ENCODE measurements at regions not wholly inside any gene's neighbourhood (a gene's known extent, or its start where the extent isn't known, plus 50 kb on each side); places are given as distances from the start of the nearest gene placed in this dataset.

DNA sequence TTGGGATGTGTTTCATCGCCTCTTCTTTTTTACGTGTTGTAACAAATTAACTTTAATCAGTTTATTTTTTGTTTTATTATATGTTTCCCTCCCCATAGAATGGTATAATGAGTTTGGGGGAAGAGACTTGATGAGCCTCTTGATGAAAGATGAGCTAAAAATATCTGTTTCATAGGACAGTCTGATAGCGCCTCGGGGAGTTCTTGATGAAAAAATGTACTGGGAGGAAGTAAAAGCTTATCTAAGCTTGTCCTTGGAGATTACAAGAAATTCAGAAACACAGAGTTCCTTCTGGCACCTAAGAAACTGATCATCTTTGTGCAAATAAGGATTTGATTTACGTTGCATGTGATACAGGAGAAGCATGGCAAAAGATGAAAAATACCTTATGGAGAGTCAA, 350.2 kb upstream of the CDH8 start:
- H3K4me3 Mint-ChIP-seq: no peak overlapping the region
- Histone ChIP-seq H3K9me3 (ENCODE audit: control insufficient read depth, insufficient read depth, low read length) (no peaks in the 10 kb centered on the region), H3K4me3 (ENCODE audit: low read length) (no peak overlapping the region), H3K4me1 (ENCODE audit: control insufficient read depth, insufficient read depth, low read length) (no peaks in the 10 kb centered on the region), H3K27me3 (ENCODE audit: control insufficient read depth, insufficient read depth, low read length) (no peaks in the 10 kb centered on the region), H3K36me3 (ENCODE audit: control insufficient read depth, insufficient read depth, low read length) (no peaks in the 10 kb centered on the region), H3K27ac (ENCODE audit: low read length) (no peak overlapping the region)
- ATAC-seq: no peak
- DNase-seq: no peak
- H3K27me3 Mint-ChIP-seq (ENCODE audit: low read depth in 2 of 2): no peaks in the 10 kb centered on the region
- TF ChIP-seq, protein P1, sequence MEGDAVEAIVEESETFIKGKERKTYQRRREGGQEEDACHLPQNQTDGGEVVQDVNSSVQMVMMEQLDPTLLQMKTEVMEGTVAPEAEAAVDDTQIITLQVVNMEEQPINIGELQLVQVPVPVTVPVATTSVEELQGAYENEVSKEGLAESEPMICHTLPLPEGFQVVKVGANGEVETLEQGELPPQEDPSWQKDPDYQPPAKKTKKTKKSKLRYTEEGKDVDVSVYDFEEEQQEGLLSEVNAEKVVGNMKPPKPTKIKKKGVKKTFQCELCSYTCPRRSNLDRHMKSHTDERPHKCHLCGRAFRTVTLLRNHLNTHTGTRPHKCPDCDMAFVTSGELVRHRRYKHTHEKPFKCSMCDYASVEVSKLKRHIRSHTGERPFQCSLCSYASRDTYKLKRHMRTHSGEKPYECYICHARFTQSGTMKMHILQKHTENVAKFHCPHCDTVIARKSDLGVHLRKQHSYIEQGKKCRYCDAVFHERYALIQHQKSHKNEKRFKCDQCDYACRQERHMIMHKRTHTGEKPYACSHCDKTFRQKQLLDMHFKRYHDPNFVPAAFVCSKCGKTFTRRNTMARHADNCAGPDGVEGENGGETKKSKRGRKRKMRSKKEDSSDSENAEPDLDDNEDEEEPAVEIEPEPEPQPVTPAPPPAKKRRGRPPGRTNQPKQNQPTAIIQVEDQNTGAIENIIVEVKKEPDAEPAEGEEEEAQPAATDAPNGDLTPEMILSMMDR (IDR thresholded peaks at IDR 0.05): no peak
- no peak overlapping the region for H3K27ac Mint-ChIP-seq
- no peaks in the 10 kb centered on the region for H3K36me3 Mint-ChIP-seq
- no peaks in the 10 kb centered on the region for H3K4me1 Mint-ChIP-seq
- peaks cover 5 to 15% of the 10 kb centered on the region in 2 donors for H3K9me3 Mint-ChIP-seq
- intact Hi-C loops (cut with micrococcal nuclease): no loop called here
- WGBS (ENCODE audit: insufficient coverage): 88% methylated on average over 3 of the region's 5 CpGs

- TF ChIP-seq, protein P1 (IDR thresholded peaks at IDR 0.05): no peak
- Mint-ChIP-seq H3K4me3 (no peak overlapping the region), H3K27ac (no peak overlapping the region), H3K4me1 (no peaks in the 10 kb centered on the region), H3K27me3 (ENCODE audit: low read depth in 2 of 2) (no peaks in the 10 kb centered on the region), H3K36me3 (no peaks in the 10 kb centered on the region), H3K9me3 (peaks cover 3 to 6% of the 10 kb centered on the region in 2 donors)
- WGBS (ENCODE audit: insufficient coverage): 100% methylated on average over 1 of the region's 2 CpGs
- Histone ChIP-seq H3K4me1 (ENCODE audit: control insufficient read depth, insufficient read depth, low read length) (no peaks in the 10 kb centered on the region), H3K9me3 (ENCODE audit: control insufficient read depth, insufficient read depth, low read length) (no peaks in the 10 kb centered on the region), H3K27me3 (ENCODE audit: control insufficient read depth, insufficient read depth, low read length) (no peaks in the 10 kb centered on the region), H3K36me3 (ENCODE audit: control insufficient read depth, insufficient read depth, low read length) (no peaks in the 10 kb centered on the region), H3K4me3 (ENCODE audit: low read length) (no peak overlapping the region), H3K27ac (ENCODE audit: low read length) (no peak overlapping the region)
- intact Hi-C loops (cut with micrococcal nuclease): no loop called here
- DNase-seq (no peak), ATAC-seq (no peak)
These were observed 347.7 kb upstream of the CDH8 start for GRCh38 chr16:62383941-62384340.

DNA sequence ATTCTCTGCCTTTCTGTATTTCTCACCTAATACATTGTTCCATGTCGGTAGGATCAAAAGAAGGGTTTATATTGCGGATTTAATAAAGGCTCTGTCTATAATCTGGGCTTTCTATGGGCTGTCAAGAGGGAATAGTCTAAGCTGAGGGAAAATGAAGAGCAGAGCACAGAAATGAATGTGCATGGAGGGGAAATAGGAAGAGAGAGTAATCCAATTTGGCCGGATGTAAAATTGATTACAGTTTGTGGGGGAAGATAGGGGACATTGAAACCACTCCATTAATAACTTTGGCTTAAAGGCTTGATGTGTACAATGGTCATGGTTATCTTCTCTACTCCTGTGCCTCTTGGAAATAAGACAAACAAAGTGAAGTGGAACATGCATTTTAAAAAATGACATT, 334.2 kb upstream of the CDH8 start:
- Mint-ChIP-seq H3K27ac (no peak overlapping the region), H3K27me3 (ENCODE audit: low read depth in 2 of 2) (no peaks in the 10 kb centered on the region), H3K4me1 (no peaks in the 10 kb centered on the region), H3K9me3 (peaks cover 14 to 15% of the 10 kb centered on the region in 2 donors), H3K4me3 (no peak overlapping the region), H3K36me3 (no peaks in the 10 kb centered on the region)
- Histone ChIP-seq H3K4me1 (ENCODE audit: control insufficient read depth, insufficient read depth, low read length) (no peaks in the 10 kb centered on the region), H3K36me3 (ENCODE audit: control insufficient read depth, insufficient read depth, low read length) (no peaks in the 10 kb centered on the region), H3K27me3 (ENCODE audit: control insufficient read depth, insufficient read depth, low read length) (no peaks in the 10 kb centered on the region), H3K4me3 (ENCODE audit: low read length) (no peak overlapping the region), H3K9me3 (ENCODE audit: control insufficient read depth, insufficient read depth, low read length) (no peaks in the 10 kb centered on the region), H3K27ac (ENCODE audit: low read length) (no peak overlapping the region)
- intact Hi-C loops (cut with micrococcal nuclease): no loop called here
- TF ChIP-seq, protein P1 (IDR thresholded peaks at IDR 0.05): no peak
- DNase-seq (no peak), ATAC-seq (no peak)
- 79% methylated on average over 3 of the region's 3 CpGs for WGBS (ENCODE audit: insufficient coverage)

- ATAC-seq (no peak), DNase-seq (no peak)
- intact Hi-C loops (cut with micrococcal nuclease): no loop called here
- no peaks in the 10 kb centered on the region for H3K4me1 Mint-ChIP-seq
- H3K9me3 ChIP-seq (ENCODE audit: control insufficient read depth, insufficient read depth, low read length): peaks cover 4% of the 10 kb centered on the region
- peaks cover 16% of the 10 kb centered on the region for H3K36me3 Mint-ChIP-seq
- H3K27me3 ChIP-seq (ENCODE audit: control insufficient read depth, insufficient read depth, low read length): no peaks in the 10 kb centered on the region
- TF ChIP-seq, protein P1 (IDR thresholded peaks at IDR 0.05): no peak
- no peaks in the 10 kb centered on the region for H3K27me3 Mint-ChIP-seq (ENCODE audit: low read depth in 2 of 2)
- no peak overlapping the region for H3K4me3 ChIP-seq (ENCODE audit: low read length)
- no peaks in the 10 kb centered on the region for H3K4me1 ChIP-seq (ENCODE audit: control insufficient read depth, insufficient read depth, low read length)
- no peak overlapping the region for H3K27ac ChIP-seq (ENCODE audit: low read length)
- H3K36me3 ChIP-seq (ENCODE audit: control insufficient read depth, insufficient read depth, low read length): no peaks in the 10 kb centered on the region
- 56% methylated on average over 2 of the region's 2 CpGs for WGBS (ENCODE audit: insufficient coverage)
- no peak overlapping the region for H3K4me3 Mint-ChIP-seq
- peaks cover 5 to 19% of the 10 kb centered on the region in 2 donors for H3K9me3 Mint-ChIP-seq
- no peak overlapping the region for H3K27ac Mint-ChIP-seq
These were observed 327.3 kb upstream of the CDH8 start for GRCh38 chr16:62363501-62363900.

Data from natural killer cell (primary cell).